ENCODE measurements at regions not wholly inside any gene's neighbourhood (a gene's known extent, or its start where the extent isn't known, plus 50 kb on each side); places are given as distances from the start of the nearest gene placed in this dataset.

- no peak for DNase-seq
- no peaks in the 10 kb centered on the region for H3K4me1 Mint-ChIP-seq
- H3K27ac Mint-ChIP-seq, result no peak overlapping the region
- no peak overlapping the region for H3K4me3 Mint-ChIP-seq
- Histone ChIP-seq H3K4me3 (ENCODE audit: low read depth, low read length) (no peak overlapping the region), H3K27ac (ENCODE audit: insufficient read depth, low read length, poor library complexity, severe bottlenecking) (no peak overlapping the region), H3K9me3 (ENCODE audit: control insufficient read depth in 2 of 2, low read length in 2 of 2) (no peaks in the 10 kb centered on the region), H3K27me3 (ENCODE audit: control insufficient read depth, insufficient read depth, low read length) (no peaks in the 10 kb centered on the region), H3K4me1 (ENCODE audit: control insufficient read depth, insufficient read depth, low read length, poor library complexity, severe bottlenecking) (no peaks in the 10 kb centered on the region), H3K36me3 (ENCODE audit: control insufficient read depth, insufficient read depth, low read length) (no peaks in the 10 kb centered on the region)
- no peaks in the 10 kb centered on the region for H3K36me3 Mint-ChIP-seq
- peaks cover 0 to 3% (median 0%) of the 10 kb centered on the region in 7 donors for H3K9me3 Mint-ChIP-seq
- peaks cover 15% of the 10 kb centered on the region for H3K27me3 Mint-ChIP-seq
- no peak for ATAC-seq (ENCODE audit: low read depth in 2 of 2)
Observed at GRCh38 chr5:77876316-77876715, 100.2 kb upstream of the TBCA start.

- Mint-ChIP-seq H3K9me3 (peaks cover 0 to 3% (median 0%) of the 10 kb centered on the region in 7 donors), H3K27ac (no peak overlapping the region), H3K27me3 (peaks cover 11% of the 10 kb centered on the region), H3K4me3 (no peak overlapping the region), H3K36me3 (no peaks in the 10 kb centered on the region), H3K4me1 (no peaks in the 10 kb centered on the region)
- H3K27me3 ChIP-seq (ENCODE audit: control insufficient read depth, insufficient read depth, low read length), result peaks cover 2% of the 10 kb centered on the region
- H3K27ac ChIP-seq (ENCODE audit: insufficient read depth, low read length, poor library complexity, severe bottlenecking), result no peak overlapping the region
- ATAC-seq (ENCODE audit: low read depth in 2 of 2) (no peak), DNase-seq (no peak)
- H3K9me3 ChIP-seq (ENCODE audit: control insufficient read depth in 2 of 2, low read length in 2 of 2), result no peaks in the 10 kb centered on the region
- H3K4me1 ChIP-seq (ENCODE audit: control insufficient read depth, insufficient read depth, low read length, poor library complexity, severe bottlenecking), result no peaks in the 10 kb centered on the region
- no peak overlapping the region for H3K4me3 ChIP-seq (ENCODE audit: low read depth, low read length)
- no peaks in the 10 kb centered on the region for H3K36me3 ChIP-seq (ENCODE audit: control insufficient read depth, insufficient read depth, low read length)
Observed at GRCh38 chr5:77874691-77875090, 98.6 kb upstream of the TBCA start.

GRCh38 chr5:77873239-77873638 lies 97.1 kb upstream of the TBCA start:
- H3K4me3 Mint-ChIP-seq, result no peak overlapping the region
- H3K36me3 Mint-ChIP-seq, result no peaks in the 10 kb centered on the region
- H3K4me1 ChIP-seq (ENCODE audit: control insufficient read depth, insufficient read depth, low read length, poor library complexity, severe bottlenecking), result no peaks in the 10 kb centered on the region
- peaks cover 0 to 3% (median 0%) of the 10 kb centered on the region in 7 donors for H3K9me3 Mint-ChIP-seq
- no peak for DNase-seq
- no peaks in the 10 kb centered on the region for H3K4me1 Mint-ChIP-seq
- ATAC-seq (ENCODE audit: low read depth in 2 of 2), result no peak
- no peaks in the 10 kb centered on the region for H3K9me3 ChIP-seq (ENCODE audit: control insufficient read depth in 2 of 2, low read length in 2 of 2)
- peaks cover 11% of the 10 kb centered on the region for H3K27me3 Mint-ChIP-seq
- H3K27ac ChIP-seq (ENCODE audit: insufficient read depth, low read length, poor library complexity, severe bottlenecking), result no peak overlapping the region
- H3K27me3 ChIP-seq (ENCODE audit: control insufficient read depth, insufficient read depth, low read length), result peaks cover 2% of the 10 kb centered on the region
- H3K36me3 ChIP-seq (ENCODE audit: control insufficient read depth, insufficient read depth, low read length), result no peaks in the 10 kb centered on the region
- no peak overlapping the region for H3K4me3 ChIP-seq (ENCODE audit: low read depth, low read length)
- H3K27ac Mint-ChIP-seq, result no peak overlapping the region

GRCh38 chr5:77871946-77872345 lies 95.8 kb upstream of the TBCA start:
- H3K4me1 ChIP-seq (ENCODE audit: control insufficient read depth, insufficient read depth, low read length, poor library complexity, severe bottlenecking), result no peaks in the 10 kb centered on the region
- no peak overlapping the region for H3K4me3 Mint-ChIP-seq
- no peaks in the 10 kb centered on the region for H3K9me3 ChIP-seq (ENCODE audit: control insufficient read depth in 2 of 2, low read length in 2 of 2)
- H3K27ac Mint-ChIP-seq, result no peak overlapping the region
- no peak overlapping the region for H3K4me3 ChIP-seq (ENCODE audit: low read depth, low read length)
- no peak for DNase-seq
- peaks cover 12% of the 10 kb centered on the region for H3K27me3 Mint-ChIP-seq
- H3K27me3 ChIP-seq (ENCODE audit: control insufficient read depth, insufficient read depth, low read length), result peaks cover 2% of the 10 kb centered on the region
- H3K36me3 Mint-ChIP-seq, result no peaks in the 10 kb centered on the region
- no peak overlapping the region for H3K27ac ChIP-seq (ENCODE audit: insufficient read depth, low read length, poor library complexity, severe bottlenecking)
- ATAC-seq (ENCODE audit: low read depth in 2 of 2), result no peak
- H3K36me3 ChIP-seq (ENCODE audit: control insufficient read depth, insufficient read depth, low read length), result no peaks in the 10 kb centered on the region
- peaks cover 0 to 3% (median 0%) of the 10 kb centered on the region in 7 donors for H3K9me3 Mint-ChIP-seq
- no peaks in the 10 kb centered on the region for H3K4me1 Mint-ChIP-seq

- peaks cover 2% of the 10 kb centered on the region for H3K27me3 ChIP-seq (ENCODE audit: control insufficient read depth, insufficient read depth, low read length)
- no peaks in the 10 kb centered on the region for H3K9me3 ChIP-seq (ENCODE audit: control insufficient read depth in 2 of 2, low read length in 2 of 2)
- no peaks in the 10 kb centered on the region for H3K4me1 ChIP-seq (ENCODE audit: control insufficient read depth, insufficient read depth, low read length, poor library complexity, severe bottlenecking)
- no peaks in the 10 kb centered on the region for H3K36me3 Mint-ChIP-seq
- H3K27me3 Mint-ChIP-seq, result peaks cover 20% of the 10 kb centered on the region
- DNase-seq (no peak), ATAC-seq (ENCODE audit: low read depth in 2 of 2) (no peak)
- H3K27ac ChIP-seq (ENCODE audit: insufficient read depth, low read length, poor library complexity, severe bottlenecking), result no peak overlapping the region
- no peaks in the 10 kb centered on the region for H3K36me3 ChIP-seq (ENCODE audit: control insufficient read depth, insufficient read depth, low read length)
- H3K9me3 Mint-ChIP-seq, result peaks cover 0 to 3% (median 0%) of the 10 kb centered on the region in 7 donors
- no peaks in the 10 kb centered on the region for H3K4me1 Mint-ChIP-seq
- H3K4me3 ChIP-seq (ENCODE audit: low read depth, low read length), result no peak overlapping the region
- H3K27ac Mint-ChIP-seq, result no peak overlapping the region
- H3K4me3 Mint-ChIP-seq, result no peak overlapping the region
Observed at GRCh38 chr5:77871016-77871415, 94.9 kb upstream of the TBCA start.

GRCh38 chr5:77869116-77869798 lies 93.1 kb upstream of the TBCA start:
- Mint-ChIP-seq H3K27me3 (peaks cover 14% of the 10 kb centered on the region), H3K9me3 (peaks cover 0 to 3% (median 0%) of the 10 kb centered on the region in 7 donors), H3K4me3 (no peak overlapping the region), H3K4me1 (no peaks in the 10 kb centered on the region), H3K27ac (no peak overlapping the region), H3K36me3 (no peaks in the 10 kb centered on the region)
- Histone ChIP-seq H3K27ac (ENCODE audit: insufficient read depth, low read length, poor library complexity, severe bottlenecking) (no peak overlapping the region), H3K27me3 (ENCODE audit: control insufficient read depth, insufficient read depth, low read length) (peaks cover 2% of the 10 kb centered on the region), H3K9me3 (ENCODE audit: control insufficient read depth in 2 of 2, low read length in 2 of 2) (no peaks in the 10 kb centered on the region), H3K36me3 (ENCODE audit: control insufficient read depth, insufficient read depth, low read length) (no peaks in the 10 kb centered on the region), H3K4me3 (ENCODE audit: low read depth, low read length) (no peak overlapping the region), H3K4me1 (ENCODE audit: control insufficient read depth, insufficient read depth, low read length, poor library complexity, severe bottlenecking) (no peaks in the 10 kb centered on the region)
- ATAC-seq (ENCODE audit: low read depth in 2 of 2), result no peak
- no peak for DNase-seq

GRCh38 chr5:77867914-77868313 lies 91.8 kb upstream of the TBCA start:
- Histone ChIP-seq H3K4me1 (ENCODE audit: control insufficient read depth, insufficient read depth, low read length, poor library complexity, severe bottlenecking) (no peaks in the 10 kb centered on the region), H3K36me3 (ENCODE audit: control insufficient read depth, insufficient read depth, low read length) (no peaks in the 10 kb centered on the region), H3K4me3 (ENCODE audit: low read depth, low read length) (no peak overlapping the region), H3K9me3 (ENCODE audit: control insufficient read depth in 2 of 2, low read length in 2 of 2) (no peaks in the 10 kb centered on the region), H3K27ac (ENCODE audit: insufficient read depth, low read length, poor library complexity, severe bottlenecking) (no peak overlapping the region), H3K27me3 (ENCODE audit: control insufficient read depth, insufficient read depth, low read length) (peaks cover 2% of the 10 kb centered on the region)
- no peak overlapping the region for H3K4me3 Mint-ChIP-seq
- DNase-seq (no peak), ATAC-seq (ENCODE audit: low read depth in 2 of 2) (no peak)
- no peak overlapping the region for H3K27ac Mint-ChIP-seq
- no peaks in the 10 kb centered on the region for H3K9me3 Mint-ChIP-seq
- H3K4me1 Mint-ChIP-seq, result no peaks in the 10 kb centered on the region
- H3K36me3 Mint-ChIP-seq, result no peaks in the 10 kb centered on the region
- H3K27me3 Mint-ChIP-seq, result peaks cover 19% of the 10 kb centered on the region

- Histone ChIP-seq H3K27me3 (ENCODE audit: control insufficient read depth, insufficient read depth, low read length) (peaks cover 2% of the 10 kb centered on the region), H3K9me3 (ENCODE audit: control insufficient read depth in 2 of 2, low read length in 2 of 2) (no peaks in the 10 kb centered on the region), H3K4me1 (ENCODE audit: control insufficient read depth, insufficient read depth, low read length, poor library complexity, severe bottlenecking) (no peaks in the 10 kb centered on the region), H3K36me3 (ENCODE audit: control insufficient read depth, insufficient read depth, low read length) (no peaks in the 10 kb centered on the region), H3K27ac (ENCODE audit: insufficient read depth, low read length, poor library complexity, severe bottlenecking) (no peak overlapping the region), H3K4me3 (ENCODE audit: low read depth, low read length) (no peak overlapping the region)
- Mint-ChIP-seq H3K27ac (no peak overlapping the region), H3K4me1 (no peaks in the 10 kb centered on the region), H3K27me3 (peaks cover 23% of the 10 kb centered on the region), H3K36me3 (no peaks in the 10 kb centered on the region), H3K4me3 (no peak overlapping the region), H3K9me3 (no peaks in the 10 kb centered on the region)
- DNase-seq, result no peak
- ATAC-seq (ENCODE audit: low read depth in 2 of 2), result no peak
Observed at GRCh38 chr5:77867194-77867691, 91.1 kb upstream of the TBCA start.
